Activated CD4-positive, alpha-beta T cell treated with anti-CD3 and anti-CD28 coated beads, Interleukin-2, Interleukin-4, amounts not matched to agents 100 ng/mL and 50 ng/mL, durations not matched to agents 16 hours and 8 hours (primary cell): ENCODE measurements at regions not wholly inside any gene's neighbourhood (a gene's known extent, or its start where the extent isn't known, plus 50 kb on each side); places are given as distances from the start of the nearest gene placed in this dataset.

ENCODE experiments used
- DNase-seq: peaks from one replicate; pipeline ENCODE4 v3.0.0-alpha.2; 2020; ENCODE audit warnings: low spot score

GRCh38 chr9:26394025-26394424 is 498.6 kb downstream of the CAAP1 start:
- no peak for DNase-seq

- no peak for DNase-seq
Observed at GRCh38 chr9:26392639-26393038, 500.0 kb downstream of the CAAP1 start.

- DNase-seq = no peak
Observed at GRCh38 chr9:26391036-26391435, 501.6 kb downstream of the CAAP1 start.

- DNase-seq = no peak
Observed at GRCh38 chr9:26375448-26375847, 517.2 kb downstream of the CAAP1 start.

- no peak for DNase-seq
Observed at GRCh38 chr9:26373616-26374015, 519.0 kb downstream of the CAAP1 start.

GRCh38 chr9:26371236-26371635 is 521.4 kb downstream of the CAAP1 start:
- no peak for DNase-seq

GRCh38 chr9:26369093-26369492 is 523.5 kb downstream of the CAAP1 start:
- no peak for DNase-seq

GRCh38 chr9:26368241-26368640 is 524.4 kb downstream of the CAAP1 start:
- DNase-seq = no peak

- no peak for DNase-seq
Observed at GRCh38 chr9:26361010-26361409, 531.6 kb downstream of the CAAP1 start.

- no peak for DNase-seq
Observed at GRCh38 chr9:26358836-26359235, 533.8 kb downstream of the CAAP1 start.

- DNase-seq = no peak
Observed at GRCh38 chr9:26357803-26358344, 534.7 kb downstream of the CAAP1 start.

GRCh38 chr9:26356491-26356890 is 536.1 kb downstream of the CAAP1 start:
- DNase-seq = no peak

GRCh38 chr9:26346942-26347477 is 545.6 kb downstream of the CAAP1 start:
- no peak for DNase-seq

- DNase-seq = no peak
Observed at GRCh38 chr9:26341545-26341944, 551.1 kb downstream of the CAAP1 start.

GRCh38 chr9:26339796-26340195 is 552.8 kb downstream of the CAAP1 start:
- DNase-seq = no peak

- no peak for DNase-seq
Observed at GRCh38 chr9:26335116-26335515, 557.5 kb downstream of the CAAP1 start.

GRCh38 chr9:26334706-26335105 is 557.9 kb downstream of the CAAP1 start:
- DNase-seq = no peak

GRCh38 chr9:26331223-26331622 is 561.4 kb downstream of the CAAP1 start:
- DNase-seq = no peak

GRCh38 chr9:26329974-26330373 is 562.6 kb downstream of the CAAP1 start:
- no peak for DNase-seq

GRCh38 chr9:26326563-26326962 is 566.0 kb downstream of the CAAP1 start:
- peak; percentile 36 for DNase-seq

- DNase-seq = no peak
Observed at GRCh38 chr9:26325444-26325829, 567.2 kb downstream of the CAAP1 start.

GRCh38 chr9:26324786-26325443 is 567.7 kb downstream of the CAAP1 start:
- no peak for DNase-seq

- no peak for DNase-seq
Observed at GRCh38 chr9:26321935-26322334, 570.7 kb downstream of the CAAP1 start.

GRCh38 chr9:26319859-26320258 is 572.7 kb downstream of the CAAP1 start:
- no peak for DNase-seq
